Activated CD8-positive, alpha-beta memory T cell treated with anti-CD3 and anti-CD28 coated beads for 36 hours (primary cell): ENCODE measurements at regions not wholly inside any gene's neighbourhood (a gene's known extent, or its start where the extent isn't known, plus 50 kb on each side); places are given as distances from the start of the nearest gene placed in this dataset.
"Not testable (repeated sequence)": the region's sequence is repeated elsewhere in the genome, so short reads cannot be mapped to it uniquely, and the experiment has no call there.

Experiments used
- CTCF ChIA-PET: fragments of 350-600 bp; sonication (Branson Sonifier 250); formaldehyde crosslinking; loops from one replicate; lab custom pipeline; 2021; ENCODE audit warnings: antibody characterized with exemption; lab: Charles Lee
- POLR2A ChIA-PET: fragments of 350-600 bp; sonication (Branson Sonifier 250); formaldehyde crosslinking; loops from one replicate; lab custom pipeline; 2021; ENCODE audit warnings: antibody characterized with exemption; lab: Charles Lee

DNA sequence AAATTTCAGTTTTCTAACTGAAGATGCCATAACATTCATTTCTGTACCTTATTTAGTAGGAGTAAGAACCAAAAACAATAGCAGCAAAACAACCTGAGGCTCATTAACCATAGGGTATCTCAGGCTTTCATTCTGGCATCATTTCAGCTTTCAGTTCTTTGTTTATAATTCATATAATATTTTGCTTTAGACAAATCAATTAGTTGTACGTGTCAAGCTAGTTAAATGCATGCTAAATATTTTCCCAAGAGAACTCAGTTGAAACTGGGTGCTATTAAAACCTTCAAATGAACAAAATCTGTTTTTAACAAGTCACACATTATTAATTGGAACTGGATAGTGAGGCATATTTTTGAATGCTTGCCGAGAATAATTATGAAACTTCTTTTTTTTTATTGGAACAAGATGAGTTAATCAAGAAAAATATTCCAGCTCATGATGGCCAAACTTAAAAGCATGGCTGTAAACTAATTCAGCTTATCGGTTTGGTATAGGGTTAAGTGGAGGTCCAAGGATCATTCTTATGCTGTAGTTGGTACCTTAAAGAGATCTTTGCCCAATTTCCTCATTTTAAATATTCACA is 442.7 kb downstream of the BTG1 start:
- ChIA-PET POLR2A (no interaction called here), CTCF (no interaction called here)

DNA sequence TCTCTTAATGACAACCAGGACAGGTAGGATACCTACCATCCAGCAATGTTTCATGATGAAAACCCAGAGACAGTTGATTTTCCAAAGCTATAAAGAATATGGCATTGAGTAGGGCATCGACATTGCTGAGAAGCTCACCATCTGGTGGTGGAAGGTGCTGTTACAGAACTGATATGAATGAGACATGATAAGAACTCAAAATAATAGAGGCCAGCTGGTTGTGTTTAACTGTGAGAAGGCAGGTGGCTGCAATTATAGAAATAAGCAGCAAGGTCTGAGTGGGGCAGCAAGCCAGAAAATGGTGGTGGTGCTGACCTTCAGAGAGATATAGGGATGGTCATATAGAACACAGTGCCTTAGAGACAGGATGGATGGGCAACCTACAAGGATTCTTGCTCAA is 449.7 kb downstream of the BTG1 start:
- ChIA-PET CTCF (no interaction called here), POLR2A (no interaction called here)

DNA sequence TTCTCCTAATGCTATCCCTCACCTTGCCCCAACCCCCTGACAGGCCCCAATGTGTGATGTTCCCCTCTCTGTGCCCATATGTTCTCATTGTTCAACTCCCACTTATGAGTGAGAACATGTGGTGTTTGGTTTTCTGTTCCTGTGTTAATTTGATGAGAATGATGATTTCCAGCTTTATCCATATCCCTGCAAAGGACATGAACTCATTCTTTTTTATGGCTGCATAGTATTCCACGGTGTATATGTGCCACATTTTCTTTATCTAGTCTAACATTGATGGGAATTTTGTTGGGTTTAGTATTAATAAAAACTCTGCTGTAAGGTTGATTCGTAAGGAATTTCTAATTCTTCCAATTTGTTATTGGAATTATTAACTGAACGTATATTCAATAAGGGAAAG is 450.2 kb downstream of the BTG1 start:
- CTCF ChIA-PET, POLR2A ChIA-PET: not testable (repeated sequence)

DNA sequence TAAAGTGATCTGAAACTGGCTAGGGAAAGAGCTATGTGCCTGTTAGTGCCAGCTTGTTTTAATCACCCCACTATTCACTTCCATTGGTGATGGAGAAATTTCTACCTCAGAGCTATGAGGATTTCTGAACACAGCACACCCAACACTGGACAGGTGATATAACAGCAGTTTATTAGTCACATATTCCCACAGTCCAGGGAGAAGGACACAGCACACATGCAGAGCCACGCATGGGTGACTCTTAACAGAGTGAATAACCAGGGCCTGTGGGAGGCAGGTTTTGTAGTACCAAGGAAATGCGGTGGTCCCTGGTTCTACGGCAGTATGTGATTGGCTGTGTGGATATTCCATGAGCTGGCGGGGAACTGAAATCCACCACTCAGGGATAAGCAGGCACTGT is 455.1 kb downstream of the BTG1 start:
- POLR2A ChIA-PET = no interaction called here
- CTCF ChIA-PET = no interaction called here

DNA sequence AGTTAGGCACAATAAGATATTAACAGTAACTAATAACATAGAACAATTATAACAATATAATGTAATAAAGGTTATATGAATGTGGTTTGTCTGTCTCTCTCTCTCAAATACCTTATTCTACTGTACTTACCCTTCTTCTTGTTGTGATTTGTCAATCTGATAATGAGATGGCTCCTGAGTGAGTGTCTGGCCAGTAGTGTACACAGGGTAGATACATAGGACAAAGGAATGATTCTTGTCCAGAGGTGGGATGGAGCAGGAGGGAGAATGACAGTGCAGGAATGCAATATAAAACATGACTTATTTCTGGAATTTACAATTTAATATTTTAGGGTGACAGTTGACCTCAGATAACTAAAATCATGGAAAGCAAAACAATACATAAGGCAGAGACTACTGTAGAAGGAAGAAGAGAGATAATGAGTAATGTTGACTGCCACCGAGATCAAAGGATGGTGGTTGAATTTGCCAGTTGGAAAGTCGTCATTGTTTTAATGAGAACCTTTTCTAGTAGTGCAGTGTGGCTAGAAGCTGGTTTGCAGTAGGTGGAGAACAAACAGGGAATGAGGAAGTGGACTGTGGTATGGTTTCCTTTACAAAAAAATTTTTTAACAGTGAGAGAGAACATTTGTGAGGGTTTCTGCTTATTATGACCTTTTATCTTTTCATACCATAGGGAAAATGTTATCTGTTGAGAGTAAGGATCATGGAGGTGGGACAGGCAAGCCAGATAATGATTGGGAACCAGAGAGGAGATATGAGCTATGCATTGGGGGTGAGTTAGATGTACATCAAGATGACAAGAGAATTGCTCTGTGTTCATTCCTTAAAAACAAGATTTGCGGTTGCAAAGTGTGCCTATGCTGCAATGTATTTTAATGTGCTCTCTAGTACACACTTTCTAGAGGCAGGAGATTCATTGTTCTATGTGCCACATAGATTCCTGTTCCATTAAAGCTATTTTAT is 458.3 kb downstream of the BTG1 start:
- ChIA-PET POLR2A (no interaction called here), CTCF (no interaction called here)

DNA sequence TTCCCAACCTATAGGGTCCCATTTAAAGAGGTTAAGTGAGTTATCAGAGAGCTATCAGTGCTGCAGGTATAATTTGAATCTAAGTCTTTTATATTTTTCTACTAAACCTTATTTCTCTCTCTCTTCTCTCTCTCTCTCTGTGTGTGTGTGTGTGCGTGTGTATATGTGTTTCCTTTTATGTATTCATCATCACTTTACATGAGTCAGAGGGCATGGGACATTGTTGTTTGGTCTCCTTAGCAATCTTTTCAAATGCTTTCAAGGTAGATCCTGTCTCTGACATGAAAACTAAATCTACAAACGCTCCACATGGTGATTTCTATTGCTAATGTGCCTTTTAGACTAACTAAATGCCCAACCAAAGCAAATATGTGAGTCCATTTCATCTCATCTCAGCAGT is 459.7 kb downstream of the BTG1 start:
- POLR2A ChIA-PET = no interaction called here
- CTCF ChIA-PET = no interaction called here

DNA sequence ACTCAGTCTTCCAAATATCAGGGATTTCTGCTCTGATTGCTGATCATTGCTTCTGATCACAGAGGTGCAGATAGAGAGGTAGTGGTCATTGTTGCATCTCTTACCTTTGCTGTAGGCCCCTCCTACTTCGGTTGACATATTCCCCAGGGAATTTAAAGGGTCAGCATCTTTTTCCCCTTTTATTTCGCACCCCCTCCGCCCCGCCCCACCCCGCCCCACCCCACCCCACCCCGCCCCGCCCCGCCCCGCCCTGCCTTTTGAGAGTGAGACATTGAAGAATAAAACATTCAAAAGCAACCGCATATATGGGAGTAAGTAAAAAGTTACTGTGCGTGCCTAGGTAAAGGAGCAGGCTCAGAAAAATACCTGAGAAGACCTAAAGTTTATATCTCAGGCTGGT is 463.9 kb downstream of the BTG1 start:
- POLR2A ChIA-PET = no interaction called here

DNA sequence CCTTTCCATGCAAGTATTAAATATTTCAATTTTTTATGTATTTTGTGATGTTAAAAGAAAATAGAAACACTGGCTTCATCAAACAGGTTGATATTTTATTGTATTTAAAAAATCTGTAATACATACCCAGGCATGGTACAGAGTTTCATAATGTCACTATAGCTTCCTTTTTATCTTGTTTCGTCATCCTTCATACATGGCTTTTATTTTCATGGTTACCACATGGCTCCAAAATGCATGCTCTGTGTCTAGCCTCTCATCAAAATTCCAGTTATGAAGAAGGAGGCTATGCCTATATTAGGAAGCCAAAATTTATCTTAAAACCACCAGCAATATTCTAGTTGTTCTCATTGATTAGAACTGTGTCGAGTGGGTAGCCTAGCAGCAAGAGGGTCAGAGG is 464.8 kb downstream of the BTG1 start:
- POLR2A ChIA-PET = no interaction called here
- CTCF ChIA-PET = no interaction called here

More for the DNA sequence above, 463.9 kb downstream of the BTG1 start:
- CTCF ChIA-PET = no interaction called here

DNA sequence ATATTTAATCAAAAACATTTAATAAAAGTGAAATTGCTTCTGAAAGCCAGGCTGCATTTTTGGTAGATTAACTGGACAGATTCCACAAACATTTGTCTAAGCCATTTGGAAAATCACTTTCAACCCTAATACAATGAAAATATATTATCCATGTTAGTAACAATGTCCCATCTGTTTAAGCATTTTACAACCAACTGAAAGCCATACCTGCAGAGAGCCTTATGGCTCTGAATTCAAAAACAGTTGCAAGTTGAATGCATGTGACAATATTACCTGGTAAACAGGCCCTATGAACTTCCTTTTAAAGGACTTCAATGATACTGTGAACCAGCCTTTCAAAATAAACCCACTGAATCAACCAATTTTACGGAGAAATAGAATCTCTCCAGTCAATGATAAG is 468.1 kb downstream of the BTG1 start:
- CTCF ChIA-PET = no interaction called here
- POLR2A ChIA-PET = no interaction called here

DNA sequence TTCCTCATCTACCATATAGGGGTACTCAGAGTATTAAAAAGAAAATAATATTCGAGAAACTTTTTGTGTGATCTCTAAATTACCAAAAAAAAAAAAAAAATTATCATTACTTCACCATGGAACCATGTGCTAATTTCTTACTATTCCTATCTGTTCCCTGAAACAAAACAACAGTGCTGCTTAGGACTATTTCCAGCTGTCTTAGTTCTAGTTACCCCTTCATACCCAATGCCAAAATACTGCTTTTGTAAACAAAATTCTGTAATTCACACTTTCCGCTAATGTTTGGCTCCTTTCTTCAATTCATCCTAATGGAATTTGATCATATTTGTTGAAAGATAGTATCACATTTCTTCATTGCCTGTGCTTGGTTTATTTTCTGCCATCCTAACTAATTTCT is 470.2 kb downstream of the BTG1 start:
- ChIA-PET POLR2A (no interaction called here), CTCF (no interaction called here)

DNA sequence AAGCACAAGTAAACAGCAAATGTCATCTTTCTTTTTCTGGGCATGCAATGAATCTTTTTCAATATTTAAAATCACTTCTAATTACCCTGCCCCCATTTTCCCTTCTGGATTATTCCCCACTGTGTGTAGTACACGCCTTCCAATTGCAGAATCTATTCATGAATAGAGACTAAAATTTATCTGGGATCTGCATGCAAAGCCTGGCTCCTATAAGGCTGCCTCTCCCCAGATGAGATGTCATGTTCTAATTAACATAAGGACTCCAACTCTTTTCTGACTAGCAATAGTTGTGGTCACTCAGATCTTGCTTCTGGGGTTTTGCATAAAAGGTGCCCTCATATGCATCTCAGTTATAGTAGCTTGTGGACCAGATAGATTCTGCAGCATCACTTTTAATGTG is 473.5 kb downstream of the BTG1 start:
- ChIA-PET POLR2A (no interaction called here), CTCF (no interaction called here)

DNA sequence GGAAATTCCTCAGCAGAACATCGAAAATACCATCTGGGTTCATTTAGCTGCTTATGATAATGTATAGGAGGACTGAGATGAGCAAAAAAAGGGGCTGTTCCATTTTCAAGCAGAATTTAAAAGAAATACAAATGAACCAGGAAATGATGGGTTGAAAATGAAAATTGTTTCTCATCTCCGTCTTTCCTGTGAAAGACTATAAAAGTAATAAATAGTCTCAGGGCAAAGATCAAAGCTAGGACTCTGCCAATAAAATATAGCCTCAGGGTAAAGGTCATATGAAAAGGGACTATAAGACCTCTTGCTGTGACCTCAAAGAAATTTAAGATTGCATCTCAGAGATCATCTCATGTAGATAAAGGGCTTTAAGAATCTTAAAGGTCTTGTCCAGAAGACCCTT is 478.0 kb downstream of the BTG1 start:
- ChIA-PET CTCF (no interaction called here), POLR2A (no interaction called here)

DNA sequence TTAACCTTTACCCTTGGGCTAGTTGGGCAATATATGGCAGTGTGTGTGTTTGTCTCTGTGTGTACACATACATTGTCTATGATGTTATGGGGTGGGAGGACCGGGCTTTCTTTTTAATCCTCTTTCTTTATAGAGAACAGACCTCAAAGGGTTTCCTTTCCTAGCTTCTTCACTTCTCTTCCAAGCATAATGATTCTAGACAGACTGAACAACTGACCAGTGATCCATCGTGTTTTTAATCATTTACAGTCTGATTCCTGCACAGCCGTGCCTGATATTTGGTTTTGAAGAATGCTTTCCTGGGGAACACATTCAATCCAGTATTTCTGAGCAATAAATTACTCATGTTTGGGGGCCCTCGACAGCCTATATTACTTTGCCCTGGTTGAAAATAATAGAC is 481.1 kb upstream of the DCN start:
- POLR2A ChIA-PET = no interaction called here
- CTCF ChIA-PET = no interaction called here

DNA sequence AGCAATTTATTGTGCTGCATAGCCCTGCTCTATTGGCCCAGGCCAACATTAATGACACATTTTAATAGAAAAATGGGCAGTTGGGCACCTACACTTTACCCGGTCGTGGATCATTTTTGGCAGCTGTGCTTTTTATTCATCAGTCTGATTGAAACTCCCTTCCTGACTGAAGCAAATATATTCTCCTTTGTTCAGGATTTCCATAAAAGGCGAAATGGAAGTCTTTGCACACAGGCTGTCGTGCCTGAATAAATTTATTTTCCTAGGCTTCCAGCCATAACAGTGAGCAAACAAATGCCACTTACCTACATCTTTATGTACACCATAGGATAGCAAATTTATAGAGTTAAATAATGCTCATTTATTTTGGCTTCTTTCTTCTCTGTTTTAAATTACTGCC is 480.7 kb upstream of the DCN start:
- ChIA-PET CTCF (no interaction called here), POLR2A (no interaction called here)

DNA sequence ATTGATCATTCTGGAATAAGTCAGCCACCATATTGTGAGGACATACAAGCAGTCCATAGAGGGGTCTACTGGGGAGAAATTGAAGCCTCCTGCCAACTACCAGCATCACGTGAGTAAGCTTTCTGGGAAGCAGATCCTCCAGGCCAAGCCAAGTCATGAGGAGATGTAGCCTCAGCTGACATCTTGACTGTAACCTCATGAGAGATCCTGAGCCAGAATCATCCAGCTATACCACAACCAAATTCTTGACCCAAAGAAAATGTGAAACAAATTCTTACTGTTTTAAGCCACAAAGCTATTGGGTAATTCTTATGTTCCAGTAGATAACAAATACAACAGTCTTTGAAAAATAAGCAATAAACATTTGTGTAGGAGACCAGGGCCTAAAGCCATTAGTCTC is 479.4 kb upstream of the DCN start:
- ChIA-PET CTCF (no interaction called here), POLR2A (no interaction called here)

DNA sequence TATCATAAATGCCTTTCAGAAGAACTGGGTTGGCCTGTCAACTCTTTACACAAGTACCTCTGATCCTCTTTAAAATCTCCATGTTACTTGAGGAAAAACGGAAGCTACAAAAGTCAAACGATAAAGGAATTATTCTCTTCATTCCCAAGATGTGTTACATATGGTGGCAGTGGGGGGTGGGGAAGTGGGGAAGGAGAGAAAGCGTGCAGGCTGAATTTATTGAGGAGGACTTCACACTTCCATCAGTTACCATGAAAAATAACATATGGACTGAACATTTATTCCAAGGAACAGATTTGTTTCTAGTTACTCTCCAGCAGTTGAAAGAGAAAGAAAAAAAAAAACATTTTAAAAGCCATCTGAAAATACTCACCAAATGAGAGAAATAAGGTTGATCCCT is 474.4 kb upstream of the DCN start:
- POLR2A ChIA-PET = no interaction called here
- CTCF ChIA-PET = no interaction called here

DNA sequence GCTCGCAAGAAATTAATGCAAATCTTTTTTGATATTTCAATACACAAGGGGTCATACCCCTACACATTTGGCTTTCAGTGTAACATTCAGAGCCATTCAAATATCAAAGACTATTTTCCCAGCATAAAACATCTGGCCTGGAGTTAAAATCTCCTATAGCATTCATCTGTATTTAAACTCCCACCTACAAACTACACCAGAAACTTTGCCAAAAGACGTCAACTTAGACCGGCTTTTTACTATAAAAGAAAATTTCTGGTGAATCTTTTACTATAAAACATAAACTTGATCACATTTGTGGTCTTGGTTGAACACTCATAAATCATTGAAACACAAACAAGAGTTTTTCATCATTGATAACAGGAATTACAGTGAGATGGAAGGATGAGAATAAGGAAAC is 473.3 kb upstream of the DCN start:
- CTCF ChIA-PET = no interaction called here
- POLR2A ChIA-PET = no interaction called here

DNA sequence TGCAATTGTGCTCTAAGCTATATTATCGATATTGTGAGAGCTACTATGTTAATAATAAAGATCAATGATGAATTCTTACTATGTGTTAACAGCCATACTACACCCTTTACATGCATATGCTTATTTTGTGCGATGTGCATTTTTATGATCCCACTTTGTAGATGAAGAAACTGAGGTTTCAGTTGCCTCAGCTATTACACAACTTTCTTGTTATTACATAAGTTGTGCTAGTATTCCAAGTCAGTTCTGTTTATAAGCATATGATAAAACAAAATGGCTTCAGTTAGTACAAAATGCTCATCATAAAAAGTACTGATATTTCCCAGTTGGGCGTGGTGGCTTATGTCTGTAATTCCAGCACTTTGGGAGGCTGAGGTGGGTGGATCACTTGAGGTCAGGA is 471.5 kb upstream of the DCN start:
- ChIA-PET POLR2A (no interaction called here), CTCF (no interaction called here)

DNA sequence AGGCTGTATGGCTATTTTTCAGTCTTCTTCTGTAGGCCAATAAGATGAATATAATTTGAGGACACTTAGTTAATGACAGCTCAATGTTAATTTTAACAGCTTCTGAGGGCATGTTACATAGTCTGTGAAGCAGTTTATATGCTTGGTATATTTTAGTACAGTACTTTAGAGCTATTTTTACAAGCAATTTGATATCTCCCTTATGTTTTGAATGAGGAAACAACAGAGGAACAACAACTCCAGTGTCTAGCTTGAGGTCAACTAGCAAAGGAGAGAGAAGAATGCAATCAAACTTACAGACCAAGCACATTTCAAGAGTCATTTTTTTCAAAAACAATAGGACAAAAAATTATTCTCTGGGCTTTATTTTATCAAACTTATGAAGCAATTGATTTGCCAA is 469.1 kb upstream of the DCN start:
- CTCF ChIA-PET = no interaction called here
- POLR2A ChIA-PET = no interaction called here

DNA sequence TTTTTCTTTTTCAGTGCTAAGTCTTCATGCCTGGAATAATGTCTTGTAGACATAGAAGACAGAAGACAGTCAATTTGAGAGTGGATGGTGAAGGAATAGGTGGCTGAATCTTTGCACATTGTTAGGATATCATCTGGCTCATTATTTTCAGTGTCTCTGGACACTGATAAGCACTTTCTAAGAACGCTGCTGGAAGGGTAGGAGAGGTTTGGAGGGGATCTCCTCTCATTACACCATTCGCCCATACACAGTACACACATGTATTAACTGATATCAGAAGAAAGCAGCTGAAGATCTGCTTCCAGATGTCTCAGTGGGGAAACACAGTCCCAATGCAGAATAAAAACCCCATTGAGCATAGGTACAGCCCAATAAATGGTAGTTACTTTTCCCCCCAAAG is 461.1 kb upstream of the DCN start:
- POLR2A ChIA-PET = interaction anchor here (0.5 kb wide), 1 partner anchor 74 kb away, joined by 8 read pairs; no protein-coding TSS in a partner anchor
- CTCF ChIA-PET = no interaction called here

DNA sequence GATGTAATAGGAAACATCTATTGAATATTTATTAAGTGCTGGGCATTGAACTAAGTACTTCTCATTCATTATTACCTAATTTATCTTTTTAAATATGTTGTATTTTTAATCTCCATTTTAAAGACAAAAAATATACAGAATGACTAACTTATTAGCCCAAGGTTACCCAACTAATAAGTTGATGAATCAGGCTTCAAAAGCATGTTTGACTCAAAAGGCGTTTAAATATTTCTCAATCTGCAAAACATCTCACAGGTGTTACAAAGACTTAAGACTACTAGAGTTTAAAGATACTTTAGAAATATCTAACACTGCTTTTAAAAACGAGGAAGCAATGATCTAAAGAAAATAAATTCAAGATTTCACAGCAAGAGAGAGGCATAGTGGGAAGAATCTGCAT is 457.4 kb upstream of the DCN start:
- CTCF ChIA-PET = no interaction called here
- POLR2A ChIA-PET = no interaction called here
